ENCODE measurements at regions not wholly inside any gene's neighbourhood (a gene's known extent, or its start where the extent isn't known, plus 50 kb on each side); places are given as distances from the start of the nearest gene placed in this dataset.

DNA sequence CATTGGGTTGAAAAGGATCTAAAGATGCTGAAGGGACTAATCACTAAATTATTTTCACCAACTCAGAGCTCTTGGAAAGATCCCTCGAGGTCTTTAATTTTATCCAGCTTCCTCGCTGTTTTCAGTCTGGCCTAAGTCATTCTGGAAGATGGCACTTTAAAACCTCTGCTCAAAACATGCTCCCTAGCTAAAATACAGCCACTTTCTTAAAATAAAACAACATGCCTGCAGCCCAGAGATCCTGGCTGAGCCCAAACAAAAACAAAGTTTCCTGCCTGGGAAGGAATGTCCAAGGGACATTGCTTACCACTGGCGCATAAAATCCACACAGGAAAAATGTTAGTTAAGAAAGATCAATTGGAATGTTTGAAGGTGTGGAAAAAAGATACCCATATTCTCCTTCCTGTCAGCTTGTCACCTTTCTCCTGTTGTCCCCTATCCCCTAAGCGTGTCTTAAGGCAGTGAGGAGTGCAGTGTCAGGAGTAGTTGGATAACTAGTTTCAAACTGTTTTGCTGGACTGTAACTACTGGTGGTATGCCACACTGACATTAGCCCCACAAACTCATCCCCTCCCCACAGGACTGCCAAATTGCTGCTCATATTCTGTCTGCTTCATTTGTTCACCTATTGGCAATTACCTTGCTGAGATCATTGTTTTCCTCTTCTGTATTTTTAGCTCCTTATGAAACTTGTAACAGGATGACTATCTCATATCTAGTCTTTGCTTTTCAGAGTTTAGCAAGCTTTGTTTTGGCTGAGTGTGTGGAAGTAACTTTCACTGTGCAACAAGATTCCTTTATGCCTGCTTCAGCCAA lies 108.3 kb upstream of the SESN3 start:
- TF ChIP-seq FOXP2 (optimal IDR thresholded peaks at IDR 0.05; ENCODE audit: control extremely low read depth, extremely low read length, insufficient read depth) (no peak), EZH2 (IDR thresholded peaks at IDR 0.05) (no peak), POLR2AphosphoS5 (IDR thresholded peaks at IDR 0.05; ENCODE audit: borderline replicate concordance, low read depth, low read length) (no peak)
- Histone ChIP-seq H3K27ac (peak overlapping the region; percentile 93), H3K9ac (ENCODE audit: insufficient read length) (peak overlapping the region; percentile 43), H3K36me3 (ENCODE audit: insufficient read depth, low read length) (no peaks in the 10 kb centered on the region), H3K9me3 (ENCODE audit: low read depth, low read length) (no peaks in the 10 kb centered on the region), H3K4me3 (peak overlapping the region; percentile 61)
- DNase-seq (ENCODE audit: low read depth, low spot score), result no peak

DNA sequence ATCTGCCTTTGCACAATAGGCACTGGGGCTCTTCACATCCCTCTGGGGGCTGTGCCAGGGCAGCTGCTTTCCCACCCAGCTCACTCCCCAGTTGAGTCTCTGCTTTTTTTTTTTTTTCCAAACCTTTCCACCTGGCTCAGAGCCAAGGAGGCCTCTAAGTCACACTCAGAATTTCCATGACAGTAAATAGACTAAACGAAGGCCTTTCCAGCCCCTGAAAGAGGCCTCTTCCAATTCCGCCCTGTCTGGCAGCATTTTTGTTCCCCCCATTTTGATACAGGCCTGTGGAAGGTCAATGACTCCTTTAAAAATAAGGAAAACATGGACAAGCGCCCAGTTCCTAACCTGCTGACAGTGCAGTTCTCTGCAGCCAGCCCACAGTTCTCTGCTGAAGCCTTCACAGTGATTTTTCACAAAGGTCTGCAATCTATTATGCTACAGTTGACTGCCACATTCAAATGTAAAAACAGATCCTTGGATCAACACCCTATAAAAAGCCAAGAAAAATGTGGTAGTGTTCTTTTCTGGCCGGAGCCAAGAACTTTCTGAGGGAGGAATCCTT lies 107.5 kb upstream of the SESN3 start:
- no peak for DNase-seq (ENCODE audit: low read depth, low spot score)
- Histone ChIP-seq H3K4me3 (peak overlapping the region; percentile 61), H3K36me3 (ENCODE audit: insufficient read depth, low read length) (no peaks in the 10 kb centered on the region), H3K9me3 (ENCODE audit: low read depth, low read length) (no peaks in the 10 kb centered on the region), H3K9ac (ENCODE audit: insufficient read length) (peak overlapping the region; percentile 43), H3K27ac (peak overlapping the region; percentile 93)
- no peak for TF ChIP-seq EZH2 (IDR thresholded peaks at IDR 0.05)

DNA sequence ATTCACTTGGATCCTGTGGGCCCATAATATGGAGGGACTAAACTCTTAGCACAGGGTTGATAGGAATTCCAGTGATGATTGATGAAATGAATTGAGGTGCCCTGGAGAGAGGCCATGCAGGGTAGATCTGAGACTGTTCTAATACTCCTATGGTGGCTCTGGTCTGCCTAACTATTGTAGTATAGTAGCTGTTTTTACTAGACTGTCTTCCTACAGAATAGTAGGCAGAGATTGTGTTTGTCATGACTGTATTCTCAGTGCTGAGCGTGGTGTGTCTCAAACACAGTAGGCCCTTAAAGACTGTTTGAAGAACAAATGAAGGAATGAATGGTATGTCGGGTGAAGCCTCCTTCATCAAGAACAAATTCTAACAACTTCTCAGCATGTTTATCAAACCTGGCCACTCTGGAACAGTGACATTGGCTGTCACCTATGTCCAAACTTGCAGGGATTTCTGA lies 107.0 kb upstream of the SESN3 start:
- Histone ChIP-seq H3K4me3 (peak overlapping the region; percentile 61; the same call in 1 of the 2 replicates), H3K36me3 (ENCODE audit: insufficient read depth, low read length) (no peaks in the 10 kb centered on the region), H3K9me3 (ENCODE audit: low read depth, low read length) (no peaks in the 10 kb centered on the region), H3K9ac (ENCODE audit: insufficient read length) (no peak overlapping the region), H3K27ac (peak overlapping the region; percentile 93)
- DNase-seq (ENCODE audit: low read depth, low spot score), result no peak
- TF ChIP-seq POLR2AphosphoS5 (IDR thresholded peaks at IDR 0.05; ENCODE audit: borderline replicate concordance, low read depth, low read length), result no peak
- TF ChIP-seq FOXP2 (optimal IDR thresholded peaks at IDR 0.05; ENCODE audit: control extremely low read depth, extremely low read length, insufficient read depth), result no peak
- no peak for TF ChIP-seq EZH2 (IDR thresholded peaks at IDR 0.05)

DNA sequence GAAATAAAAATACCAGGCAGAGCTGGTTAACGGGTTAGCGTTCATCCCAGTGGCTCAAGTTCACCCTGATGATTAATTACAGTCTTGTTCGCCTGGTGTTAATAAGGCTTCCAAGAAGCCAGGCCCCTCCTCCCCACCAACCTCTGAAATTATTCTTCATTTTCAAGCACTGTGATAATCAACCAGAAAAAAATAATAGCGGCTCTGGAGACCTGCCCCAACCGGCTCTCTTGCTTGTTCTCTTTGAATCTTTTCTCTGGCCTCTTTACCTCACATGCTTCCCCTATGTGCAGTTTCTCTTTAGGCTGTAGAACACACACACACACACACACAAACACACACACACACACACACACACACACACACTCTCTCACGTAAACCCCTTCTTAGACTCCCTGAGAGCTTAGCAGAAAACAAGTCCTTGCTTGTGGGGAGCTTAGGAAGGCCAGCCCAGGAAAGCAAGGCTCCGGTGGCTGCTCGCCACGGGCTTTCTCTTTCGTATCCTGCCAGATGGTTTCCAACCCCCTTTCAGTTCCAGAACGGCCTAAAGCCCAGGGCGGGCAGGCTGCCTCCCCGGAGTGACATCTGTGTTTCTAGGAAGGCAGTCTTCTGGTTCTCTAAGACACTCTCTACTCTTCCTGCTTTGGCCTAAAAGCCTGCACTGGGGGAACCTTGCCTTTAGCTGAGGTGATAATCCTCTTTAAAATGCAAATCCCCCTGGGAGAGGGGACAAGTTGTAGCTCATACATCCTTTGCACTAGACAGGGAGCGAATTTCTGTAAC lies 106.4 kb upstream of the SESN3 start:
- peak overlapping the region; percentile 2 for H3K9ac ChIP-seq (ENCODE audit: insufficient read length)
- H3K27ac ChIP-seq, result peak overlapping the region; percentile 93
- no peaks in the 10 kb centered on the region for H3K9me3 ChIP-seq (ENCODE audit: low read depth, low read length)
- H3K36me3 ChIP-seq (ENCODE audit: insufficient read depth, low read length), result no peaks in the 10 kb centered on the region
- no peak overlapping the region for H3K4me3 ChIP-seq
- TF ChIP-seq EZH2 (IDR thresholded peaks at IDR 0.05), result no peak
- no peak for TF ChIP-seq POLR2AphosphoS5 (IDR thresholded peaks at IDR 0.05; ENCODE audit: borderline replicate concordance, low read depth, low read length)
- TF ChIP-seq FOXP2 (optimal IDR thresholded peaks at IDR 0.05; ENCODE audit: control extremely low read depth, extremely low read length, insufficient read depth), result no peak
- no peak for DNase-seq (ENCODE audit: low read depth, low spot score)

DNA sequence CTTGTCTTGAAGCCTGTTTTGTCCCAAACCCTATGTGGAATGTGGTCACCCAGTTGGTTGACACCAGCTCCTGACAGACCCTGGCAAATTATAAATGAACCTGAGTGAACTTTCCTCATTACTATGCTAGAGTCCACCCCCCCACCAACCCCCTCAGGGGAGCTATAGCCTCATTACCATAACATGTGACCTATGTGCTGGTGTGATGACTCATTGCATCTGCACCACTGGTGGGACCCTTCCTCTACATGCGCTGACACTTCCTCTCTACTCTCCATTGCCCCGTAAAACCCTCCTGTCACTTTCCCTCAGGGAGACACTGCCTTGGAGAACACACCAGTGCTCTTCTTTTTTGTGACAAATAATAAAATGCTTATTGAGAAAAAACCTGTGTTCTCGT lies 105.0 kb upstream of the SESN3 start:
- H3K36me3 ChIP-seq (ENCODE audit: insufficient read depth, low read length), result no peaks in the 10 kb centered on the region
- H3K9ac ChIP-seq (ENCODE audit: insufficient read length), result no peak overlapping the region
- H3K27ac ChIP-seq, result no peak overlapping the region; the same call in 1 of the 2 replicates
- H3K4me3 ChIP-seq, result no peak overlapping the region; the same call in 1 of the 2 replicates
- TF ChIP-seq EZH2 (IDR thresholded peaks at IDR 0.05) (no peak), FOXP2 (optimal IDR thresholded peaks at IDR 0.05; ENCODE audit: control extremely low read depth, extremely low read length, insufficient read depth) (no peak), POLR2AphosphoS5 (IDR thresholded peaks at IDR 0.05; ENCODE audit: borderline replicate concordance, low read depth, low read length) (no peak)
- H3K9me3 ChIP-seq (ENCODE audit: low read depth, low read length), result no peaks in the 10 kb centered on the region
- DNase-seq (ENCODE audit: low read depth, low spot score), result no peak

DNA sequence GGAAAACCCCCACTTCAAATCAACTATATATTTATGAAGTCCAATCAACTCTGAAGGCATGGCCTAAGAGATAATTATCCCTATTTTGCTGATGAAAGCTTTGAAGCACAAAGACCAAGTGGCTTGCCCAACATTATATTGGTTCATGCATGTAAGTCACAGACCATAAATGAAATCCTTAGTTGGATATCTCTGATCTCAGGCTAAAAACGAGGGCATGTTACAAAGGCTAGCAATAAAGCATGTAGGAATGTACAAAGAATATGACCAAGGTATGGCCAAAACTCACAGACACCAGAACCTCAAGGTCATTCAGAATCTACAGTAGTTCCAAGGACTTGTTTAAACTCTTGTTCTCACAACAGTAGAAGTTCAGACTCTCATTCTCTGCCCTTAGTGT lies 100.2 kb upstream of the SESN3 start:
- DNase-seq (ENCODE audit: low read depth, low spot score), result no peak
- H3K27ac ChIP-seq, result no peak overlapping the region
- H3K9ac ChIP-seq (ENCODE audit: insufficient read length), result no peak overlapping the region
- H3K36me3 ChIP-seq (ENCODE audit: insufficient read depth, low read length), result no peaks in the 10 kb centered on the region
- no peak overlapping the region for H3K4me3 ChIP-seq
- no peak for TF ChIP-seq FOXP2 (optimal IDR thresholded peaks at IDR 0.05; ENCODE audit: control extremely low read depth, extremely low read length, insufficient read depth)
- no peak for TF ChIP-seq POLR2AphosphoS5 (IDR thresholded peaks at IDR 0.05; ENCODE audit: borderline replicate concordance, low read depth, low read length)
- TF ChIP-seq EZH2 (IDR thresholded peaks at IDR 0.05), result no peak
- no peaks in the 10 kb centered on the region for H3K9me3 ChIP-seq (ENCODE audit: low read depth, low read length)

DNA sequence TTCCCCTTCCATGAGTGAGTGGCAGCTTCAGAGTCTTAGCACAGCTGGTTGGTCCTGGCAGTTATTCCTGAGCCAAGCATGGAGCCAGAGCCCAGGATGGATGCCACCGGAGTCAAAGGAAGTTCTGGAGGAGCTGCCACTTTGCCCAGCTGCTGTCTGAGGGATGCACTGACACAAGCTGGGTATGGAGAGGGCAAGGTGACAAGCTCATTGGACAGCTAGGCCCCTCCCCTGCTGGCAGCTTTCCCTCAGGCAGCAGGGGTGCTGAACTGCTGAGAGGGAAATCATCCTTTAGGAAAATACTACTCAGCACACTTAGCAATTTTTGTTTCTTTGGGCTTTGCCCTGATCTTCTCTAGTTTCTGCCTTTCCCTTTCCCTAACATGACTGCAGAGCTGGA lies 99.3 kb upstream of the SESN3 start:
- Histone ChIP-seq H3K9me3 (ENCODE audit: low read depth, low read length) (no peaks in the 10 kb centered on the region), H3K36me3 (ENCODE audit: insufficient read depth, low read length) (no peaks in the 10 kb centered on the region), H3K4me3 (no peak overlapping the region), H3K9ac (ENCODE audit: insufficient read length) (no peak overlapping the region), H3K27ac (no peak overlapping the region)
- DNase-seq (ENCODE audit: low read depth, low spot score), result no peak
- no peak for TF ChIP-seq EZH2 (IDR thresholded peaks at IDR 0.05)

DNA sequence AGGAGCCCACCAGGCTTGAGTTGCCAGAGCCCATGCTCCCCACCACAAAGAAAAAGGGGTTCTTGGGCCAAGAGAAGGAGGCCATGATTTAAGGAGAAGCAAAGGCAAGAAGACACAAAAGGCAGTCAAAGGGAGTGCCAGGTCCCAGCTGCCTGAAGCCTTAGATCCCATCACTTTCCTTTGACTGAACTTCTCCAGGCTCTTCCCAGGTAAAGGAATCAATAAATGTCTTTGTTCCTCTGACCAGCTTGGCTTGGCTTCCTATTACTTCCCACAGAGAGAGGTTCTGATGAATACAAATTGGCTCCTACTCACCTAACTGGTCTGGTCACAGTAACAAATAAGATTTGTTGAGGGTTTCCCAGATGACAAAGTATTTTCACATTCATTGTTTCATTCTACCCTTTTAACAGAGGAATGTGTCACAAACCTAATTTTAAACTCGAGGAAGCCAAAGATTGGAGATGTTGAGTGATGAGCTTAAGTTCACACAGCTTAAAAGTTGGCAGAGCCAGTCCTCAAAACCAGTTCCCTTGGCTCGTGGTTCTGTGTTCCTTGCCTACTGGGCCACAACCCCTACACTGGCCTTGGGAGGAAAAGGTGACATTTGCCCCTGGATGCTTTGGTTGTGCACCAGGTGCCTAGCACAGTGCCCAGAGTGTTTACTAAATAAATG lies 96.4 kb upstream of the SESN3 start:
- TF ChIP-seq POLR2AphosphoS5 (IDR thresholded peaks at IDR 0.05; ENCODE audit: borderline replicate concordance, low read depth, low read length), result no peak
- TF ChIP-seq EZH2 (IDR thresholded peaks at IDR 0.05), result no peak
- TF ChIP-seq FOXP2 (optimal IDR thresholded peaks at IDR 0.05; ENCODE audit: control extremely low read depth, extremely low read length, insufficient read depth), result no peak
- Histone ChIP-seq H3K36me3 (ENCODE audit: insufficient read depth, low read length) (no peaks in the 10 kb centered on the region), H3K9ac (ENCODE audit: insufficient read length) (no peak overlapping the region), H3K9me3 (ENCODE audit: low read depth, low read length) (no peaks in the 10 kb centered on the region), H3K4me3 (no peak overlapping the region), H3K27ac (no peak overlapping the region)
- DNase-seq (ENCODE audit: low read depth, low spot score), result no peak

Data from SK-N-MC (cell line).